ENCODE measurements at regions not wholly inside any gene's neighbourhood (a gene's known extent, or its start where the extent isn't known, plus 50 kb on each side); places are given as distances from the start of the nearest gene placed in this dataset.

DNA sequence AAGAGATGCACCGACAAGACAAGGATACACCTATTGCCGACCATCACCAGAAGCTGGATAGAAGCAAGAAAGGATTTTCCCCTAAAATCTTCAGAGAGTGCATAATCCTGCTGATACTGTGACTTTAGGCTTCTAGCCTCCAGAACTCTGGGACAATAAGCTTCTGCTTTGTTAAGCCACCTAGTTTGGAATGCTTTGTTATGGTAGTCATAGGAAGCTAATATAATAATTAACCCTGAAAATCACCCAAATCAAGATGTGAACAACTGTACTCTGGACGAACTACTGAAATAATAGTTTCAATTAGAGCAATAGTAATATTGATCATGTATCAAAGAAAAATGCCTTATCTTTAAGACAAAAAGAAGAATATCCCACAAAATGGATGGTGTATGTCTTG lies 524.6 kb downstream of the EFNB2 start:
- Mint-ChIP-seq H3K9me3 (no peaks in the 10 kb centered on the region), H3K4me3 (no peak overlapping the region), H3K27me3 (no peaks in the 10 kb centered on the region), H3K4me1 (ENCODE audit: low read depth) (no peaks in the 10 kb centered on the region), H3K27ac (no peak overlapping the region), H3K36me3 (ENCODE audit: low read depth) (no peaks in the 10 kb centered on the region)
- intact Hi-C loops (cut with micrococcal nuclease): no loop called here
- no peak for DNase-seq
- ChIA-PET CTCF (no interaction called here), POLR2A (interaction anchor here (1.2 kb wide), 1 partner anchor 9 kb away, joined by 5 read pairs; no protein-coding TSS in a partner anchor)
- ATAC-seq: no peak
- TF ChIP-seq, protein P1, sequence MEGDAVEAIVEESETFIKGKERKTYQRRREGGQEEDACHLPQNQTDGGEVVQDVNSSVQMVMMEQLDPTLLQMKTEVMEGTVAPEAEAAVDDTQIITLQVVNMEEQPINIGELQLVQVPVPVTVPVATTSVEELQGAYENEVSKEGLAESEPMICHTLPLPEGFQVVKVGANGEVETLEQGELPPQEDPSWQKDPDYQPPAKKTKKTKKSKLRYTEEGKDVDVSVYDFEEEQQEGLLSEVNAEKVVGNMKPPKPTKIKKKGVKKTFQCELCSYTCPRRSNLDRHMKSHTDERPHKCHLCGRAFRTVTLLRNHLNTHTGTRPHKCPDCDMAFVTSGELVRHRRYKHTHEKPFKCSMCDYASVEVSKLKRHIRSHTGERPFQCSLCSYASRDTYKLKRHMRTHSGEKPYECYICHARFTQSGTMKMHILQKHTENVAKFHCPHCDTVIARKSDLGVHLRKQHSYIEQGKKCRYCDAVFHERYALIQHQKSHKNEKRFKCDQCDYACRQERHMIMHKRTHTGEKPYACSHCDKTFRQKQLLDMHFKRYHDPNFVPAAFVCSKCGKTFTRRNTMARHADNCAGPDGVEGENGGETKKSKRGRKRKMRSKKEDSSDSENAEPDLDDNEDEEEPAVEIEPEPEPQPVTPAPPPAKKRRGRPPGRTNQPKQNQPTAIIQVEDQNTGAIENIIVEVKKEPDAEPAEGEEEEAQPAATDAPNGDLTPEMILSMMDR (IDR thresholded peaks at IDR 0.05): no peak

DNA sequence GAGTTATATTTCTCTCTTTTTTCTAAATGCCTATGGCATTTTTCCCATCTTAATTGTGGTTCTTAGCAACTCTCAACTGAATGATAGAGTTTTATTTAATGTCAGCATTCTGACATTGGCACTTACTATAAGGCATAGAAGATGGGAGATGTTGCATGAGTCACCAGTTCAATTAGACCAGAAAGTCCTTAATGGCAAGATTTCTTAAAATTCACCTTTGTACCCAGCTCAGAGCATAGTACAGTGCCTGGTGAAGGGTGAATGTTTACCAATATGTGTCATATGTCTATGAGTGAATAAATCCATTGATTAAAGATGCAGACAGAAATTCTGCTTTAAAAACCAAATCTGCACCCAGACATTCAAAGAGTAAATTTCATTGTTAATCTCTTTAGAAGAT lies 526.9 kb downstream of the EFNB2 start:
- Mint-ChIP-seq H3K4me1 (ENCODE audit: low read depth) (no peaks in the 10 kb centered on the region), H3K27ac (no peak overlapping the region), H3K4me3 (no peak overlapping the region), H3K36me3 (ENCODE audit: low read depth) (no peaks in the 10 kb centered on the region), H3K9me3 (no peaks in the 10 kb centered on the region), H3K27me3 (no peaks in the 10 kb centered on the region)
- DNase-seq: no peak
- TF ChIP-seq, protein P1 (IDR thresholded peaks at IDR 0.05): no peak
- ChIA-PET CTCF (no interaction called here), POLR2A (no interaction called here)
- intact Hi-C loops (cut with micrococcal nuclease): no loop called here
- ATAC-seq: no peak

DNA sequence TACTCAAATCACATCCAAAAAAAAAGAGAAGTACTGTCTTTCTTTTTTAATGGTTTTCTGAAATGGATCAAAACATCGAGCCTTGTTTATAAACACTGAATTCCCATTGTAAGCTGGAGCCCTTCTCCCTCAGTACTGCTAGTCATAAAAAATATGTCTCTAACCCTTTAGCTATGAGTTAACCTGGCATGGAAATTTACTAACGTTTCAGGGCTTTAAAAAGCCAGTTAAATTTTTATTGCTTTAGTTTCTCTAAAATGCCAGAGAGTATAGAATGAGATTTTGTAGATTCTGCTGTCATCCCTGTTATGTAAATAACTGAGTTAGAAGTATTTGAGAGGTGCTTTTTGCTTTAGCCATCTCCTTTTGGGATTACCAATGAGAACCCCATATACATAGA lies 528.3 kb downstream of the EFNB2 start:
- ATAC-seq: no peak
- no peak for DNase-seq
- ChIA-PET CTCF (no interaction called here), POLR2A (no interaction called here)
- TF ChIP-seq, protein P1 (IDR thresholded peaks at IDR 0.05): no peak
- no peaks in the 10 kb centered on the region for H3K9me3 Mint-ChIP-seq
- H3K27ac Mint-ChIP-seq: no peak overlapping the region
- no peaks in the 10 kb centered on the region for H3K27me3 Mint-ChIP-seq
- intact Hi-C loops (cut with micrococcal nuclease): no loop called here
- H3K36me3 Mint-ChIP-seq (ENCODE audit: low read depth): no peaks in the 10 kb centered on the region
- H3K4me3 Mint-ChIP-seq: no peak overlapping the region
- no peaks in the 10 kb centered on the region for H3K4me1 Mint-ChIP-seq (ENCODE audit: low read depth)

DNA sequence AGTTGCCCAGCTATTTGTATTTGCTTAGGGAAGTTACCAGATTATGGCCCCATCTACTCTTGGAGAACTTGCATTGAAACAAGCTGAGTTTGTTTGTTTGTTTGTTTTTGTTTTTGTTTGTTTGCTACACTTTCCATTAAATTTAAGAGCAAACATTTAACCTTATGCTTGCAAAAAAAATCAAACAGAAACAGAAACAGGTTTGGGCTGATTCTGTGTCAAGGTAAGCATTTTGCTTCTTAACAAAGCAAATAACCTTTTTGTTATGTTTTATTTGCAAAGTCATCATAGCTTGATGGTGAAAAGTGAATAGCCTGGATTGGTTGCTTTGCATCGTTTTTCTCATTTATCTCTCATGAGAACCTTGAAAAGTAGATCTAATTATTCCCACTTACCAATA lies 531.8 kb downstream of the EFNB2 start:
- TF ChIP-seq, protein P1 (IDR thresholded peaks at IDR 0.05): no peak
- H3K4me1 Mint-ChIP-seq (ENCODE audit: low read depth): no peaks in the 10 kb centered on the region
- intact Hi-C loops (cut with micrococcal nuclease): no loop called here
- ChIA-PET POLR2A (no interaction called here), CTCF (interaction anchor here (0.6 kb wide), 1 partner anchor 366 kb away, joined by 3 read pairs; no protein-coding TSS in a partner anchor)
- no peak overlapping the region for H3K27ac Mint-ChIP-seq
- no peaks in the 10 kb centered on the region for H3K27me3 Mint-ChIP-seq
- H3K9me3 Mint-ChIP-seq: peaks cover 3% of the 10 kb centered on the region
- H3K36me3 Mint-ChIP-seq (ENCODE audit: low read depth): no peaks in the 10 kb centered on the region
- no peak for ATAC-seq
- no peak overlapping the region for H3K4me3 Mint-ChIP-seq
- DNase-seq: no peak

DNA sequence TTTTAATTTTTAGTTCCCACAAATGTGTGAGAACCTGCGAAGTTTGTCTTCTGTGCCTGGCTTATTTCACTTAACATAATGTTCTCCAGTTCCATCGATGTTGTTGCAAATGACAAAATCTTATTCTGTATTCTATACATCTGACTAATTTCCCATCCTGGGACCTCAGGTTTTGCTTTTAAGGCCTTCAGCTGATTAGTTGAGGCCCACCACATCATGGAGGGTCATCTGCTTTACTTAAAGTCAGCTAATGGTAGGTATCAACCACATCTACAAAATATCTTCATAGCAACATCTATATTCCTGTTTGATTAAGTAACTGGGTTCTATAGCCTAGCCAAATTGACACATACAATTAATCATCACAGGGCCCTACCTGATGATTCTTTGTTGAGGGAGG lies 534.0 kb downstream of the EFNB2 start:
- TF ChIP-seq, protein P1 (IDR thresholded peaks at IDR 0.05): no peak
- no peak overlapping the region for H3K4me3 Mint-ChIP-seq
- intact Hi-C loops (cut with micrococcal nuclease): no loop called here
- H3K27me3 Mint-ChIP-seq: no peaks in the 10 kb centered on the region
- ChIA-PET POLR2A (no interaction called here), CTCF (no interaction called here)
- no peak overlapping the region for H3K27ac Mint-ChIP-seq
- H3K4me1 Mint-ChIP-seq (ENCODE audit: low read depth): no peaks in the 10 kb centered on the region
- no peaks in the 10 kb centered on the region for H3K36me3 Mint-ChIP-seq (ENCODE audit: low read depth)
- ATAC-seq (no peak), DNase-seq (no peak)
- H3K9me3 Mint-ChIP-seq: peaks cover 4% of the 10 kb centered on the region

All from activated CD8-positive, alpha-beta T cell treated with anti-CD3 and anti-CD28 coated beads for 36 hours (primary cell).